ENCODE measurements at regions not wholly inside any gene's neighbourhood (a gene's known extent, or its start where the extent isn't known, plus 50 kb on each side); places are given as distances from the start of the nearest gene placed in this dataset.

DNA sequence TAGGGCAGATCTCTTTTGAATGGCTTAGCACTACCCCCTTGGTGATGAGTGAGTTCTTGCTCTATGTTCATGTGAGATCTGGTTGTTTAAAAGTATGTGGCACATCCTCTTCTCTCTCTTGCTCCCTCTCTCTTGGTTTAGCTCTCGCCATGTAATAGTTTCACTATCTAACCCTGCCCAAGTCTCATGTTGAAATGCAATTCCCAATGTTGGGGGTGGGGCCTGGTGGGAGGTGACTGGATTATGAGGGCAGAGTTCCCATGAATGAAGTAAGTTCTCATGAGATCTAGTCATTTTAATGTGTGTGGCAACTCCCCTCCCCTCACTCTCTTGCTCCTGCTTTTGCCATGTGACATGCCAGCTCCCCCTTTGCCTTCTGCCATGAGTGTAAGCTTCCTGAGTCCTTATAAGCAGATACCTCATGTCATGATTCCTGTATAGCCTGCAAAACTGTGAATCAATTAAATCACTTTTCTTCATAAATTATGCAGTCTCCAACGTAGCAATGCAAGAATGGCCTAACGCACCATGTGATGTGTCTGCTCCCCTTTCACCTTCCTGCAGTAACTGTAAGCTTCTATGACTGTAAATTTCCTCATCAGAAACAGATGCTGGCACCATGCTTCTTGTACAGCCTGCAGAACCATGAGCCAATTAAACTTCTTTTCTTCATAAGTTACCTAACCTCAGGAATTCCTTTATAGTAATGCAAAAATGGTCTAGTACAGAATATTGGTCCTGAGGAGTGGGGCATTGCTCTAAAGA, 74.8 kb upstream of the KCNH8 start:
- Mint-ChIP-seq H3K4me1 (peaks cover 34 to 46% of the 10 kb centered on the region in 2 experiments), H3K36me3 (ENCODE audit: insufficient read depth in 1 of 3, low read depth in 3 of 3) (peaks cover 12 to 27% (median 18%) of the 10 kb centered on the region in 3 experiments), H3K27me3 (ENCODE audit: low read depth) (no peaks in the 10 kb centered on the region), H3K9me3 (peaks cover 18 to 33% of the 10 kb centered on the region in 2 experiments; a peak in 4 of 5 replicates), H3K27ac (peak overlapping the region; percentile 45 to 89 (median 64); a peak in 5 of 7 replicates), H3K4me3 (peak overlapping the region in 1 of 2 experiments; percentile 18; a peak in 1 of 5 replicates)
- H3K4ac ChIP-seq (ENCODE audit: low read depth, low read length) = no peak overlapping the region
- DNase-seq = no peak
- TF ChIP-seq, protein P1, sequence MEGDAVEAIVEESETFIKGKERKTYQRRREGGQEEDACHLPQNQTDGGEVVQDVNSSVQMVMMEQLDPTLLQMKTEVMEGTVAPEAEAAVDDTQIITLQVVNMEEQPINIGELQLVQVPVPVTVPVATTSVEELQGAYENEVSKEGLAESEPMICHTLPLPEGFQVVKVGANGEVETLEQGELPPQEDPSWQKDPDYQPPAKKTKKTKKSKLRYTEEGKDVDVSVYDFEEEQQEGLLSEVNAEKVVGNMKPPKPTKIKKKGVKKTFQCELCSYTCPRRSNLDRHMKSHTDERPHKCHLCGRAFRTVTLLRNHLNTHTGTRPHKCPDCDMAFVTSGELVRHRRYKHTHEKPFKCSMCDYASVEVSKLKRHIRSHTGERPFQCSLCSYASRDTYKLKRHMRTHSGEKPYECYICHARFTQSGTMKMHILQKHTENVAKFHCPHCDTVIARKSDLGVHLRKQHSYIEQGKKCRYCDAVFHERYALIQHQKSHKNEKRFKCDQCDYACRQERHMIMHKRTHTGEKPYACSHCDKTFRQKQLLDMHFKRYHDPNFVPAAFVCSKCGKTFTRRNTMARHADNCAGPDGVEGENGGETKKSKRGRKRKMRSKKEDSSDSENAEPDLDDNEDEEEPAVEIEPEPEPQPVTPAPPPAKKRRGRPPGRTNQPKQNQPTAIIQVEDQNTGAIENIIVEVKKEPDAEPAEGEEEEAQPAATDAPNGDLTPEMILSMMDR (conservative IDR thresholded peaks at IDR 0.05) = no peak
- no peak overlapping the region for H3K27ac ChIP-seq (ENCODE audit: insufficient read length, low read depth, low read length)
- H3K23ac ChIP-seq (ENCODE audit: insufficient read length, low read depth, low read length) = no peak overlapping the region
- H2BK15ac ChIP-seq (ENCODE audit: low read depth, low read length) = no peak overlapping the region
- no peak overlapping the region for H4K8ac ChIP-seq (replicated peaks; ENCODE audit: insufficient read length, low read depth, low read length)
- no peak overlapping the region for H2BK120ac ChIP-seq (ENCODE audit: low read depth, low read length, poor library complexity, severe bottlenecking)
- H2BK5ac ChIP-seq (ENCODE audit: insufficient read length, low read length) = no peak overlapping the region
- no peaks in the 10 kb centered on the region for H4K20me1 ChIP-seq (ENCODE audit: control insufficient read depth, insufficient read depth, insufficient read length)
- no peak overlapping the region for H3K56ac ChIP-seq (ENCODE audit: insufficient read length, low read depth, low read length)
- no peak overlapping the region for H2AK5ac ChIP-seq (ENCODE audit: insufficient read length, low read length)
- H4K5ac ChIP-seq (ENCODE audit: insufficient read length, low read depth, low read length) = no peak overlapping the region
- H3K27me3 ChIP-seq (ENCODE audit: insufficient read depth, low read length) = no peaks in the 10 kb centered on the region
- H3T11ph ChIP-seq (ENCODE audit: low read length) = no peak overlapping the region
- H2AFZ ChIP-seq (ENCODE audit: low read length) = no peak overlapping the region
- H3K9me3 ChIP-seq (ENCODE audit: control insufficient read depth, low read depth, low read length) = peaks cover 7% of the 10 kb centered on the region
- no peak overlapping the region for H3K18ac ChIP-seq (ENCODE audit: insufficient read length, low read depth, low read length)
- no CpG with 5 or more reads among the region's 3 CpGs for WGBS (ENCODE audit: extremely low coverage, insufficient read length, low lambda C conversion rate)
- H2BK20ac ChIP-seq (ENCODE audit: low read depth, low read length, poor library complexity, severe bottlenecking) = no peak overlapping the region
- H3K9ac ChIP-seq (ENCODE audit: extremely low read depth, insufficient read length, low read length) = no peak overlapping the region
- no peak overlapping the region for H3K14ac ChIP-seq (ENCODE audit: insufficient read depth, low read length)
- H3K23me2 ChIP-seq (ENCODE audit: insufficient read length, low read depth, low read length, poor library complexity, severe bottlenecking) = no peaks in the 10 kb centered on the region
- H3K4me2 ChIP-seq (ENCODE audit: insufficient read depth, insufficient read length, low read length) = no peak overlapping the region
- no peaks in the 10 kb centered on the region for H3K79me2 ChIP-seq (ENCODE audit: insufficient read depth, low read length)
- H2BK12ac ChIP-seq (ENCODE audit: insufficient read length, low read depth, low read length) = no peak overlapping the region
- peaks cover 19% of the 10 kb centered on the region; the same call in 1 of the 2 replicates for H3K4me1 ChIP-seq (ENCODE audit: insufficient read depth, low read length)
- H3K79me1 ChIP-seq (ENCODE audit: insufficient read depth, low read depth, low read length, poor library complexity, severe bottlenecking) = no peaks in the 10 kb centered on the region
- H4K91ac ChIP-seq (ENCODE audit: insufficient read length, low read depth, low read length) = no peak overlapping the region
